Stimulated activated CD8-positive, alpha-beta memory T cell treated with anti-CD3 and anti-CD28 coated beads, Interleukin-7, amount 100 ng/mL, for 24 hours (primary cell): ENCODE measurements at regions not wholly inside any gene's neighbourhood (a gene's known extent, or its start where the extent isn't known, plus 50 kb on each side); places are given as distances from the start of the nearest gene placed in this dataset.

ENCODE experiments used
- DNase-seq: peaks from one replicate; pipeline ENCODE4 v3.0.0-alpha.2; 2020; ENCODE audit warnings: low read depth

DNA sequence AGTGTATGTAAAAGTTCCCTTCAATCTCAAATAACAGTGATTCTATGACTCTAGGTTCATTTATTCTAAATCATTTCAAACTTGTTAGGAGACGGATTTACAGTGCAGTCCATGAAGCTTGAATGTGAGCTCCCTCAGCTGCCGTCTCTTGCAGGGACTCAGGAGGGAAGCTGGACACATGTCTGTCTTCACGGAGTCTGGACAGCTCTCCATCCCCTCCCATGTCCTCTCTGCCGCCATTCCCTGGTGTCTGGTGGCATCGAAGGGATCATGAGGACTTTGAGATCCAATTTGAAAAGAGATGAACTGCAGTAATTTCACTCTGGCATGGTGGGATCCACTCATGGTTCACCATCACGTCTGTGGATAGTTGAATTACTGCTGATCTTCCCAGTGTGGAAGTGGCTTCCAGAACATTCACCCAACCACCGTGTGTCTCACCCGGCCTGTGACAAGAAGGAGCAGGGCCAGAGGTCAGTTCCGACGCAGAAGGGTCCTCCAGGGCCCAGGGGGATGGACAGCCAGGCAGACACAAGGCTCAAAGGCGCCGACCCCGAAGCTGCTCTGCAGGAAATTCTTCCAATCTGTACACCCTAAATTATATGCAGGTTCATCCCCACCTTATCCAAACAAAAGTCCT is 370.1 kb downstream of the THBS2 start:
- DNase-seq = no peak

DNA sequence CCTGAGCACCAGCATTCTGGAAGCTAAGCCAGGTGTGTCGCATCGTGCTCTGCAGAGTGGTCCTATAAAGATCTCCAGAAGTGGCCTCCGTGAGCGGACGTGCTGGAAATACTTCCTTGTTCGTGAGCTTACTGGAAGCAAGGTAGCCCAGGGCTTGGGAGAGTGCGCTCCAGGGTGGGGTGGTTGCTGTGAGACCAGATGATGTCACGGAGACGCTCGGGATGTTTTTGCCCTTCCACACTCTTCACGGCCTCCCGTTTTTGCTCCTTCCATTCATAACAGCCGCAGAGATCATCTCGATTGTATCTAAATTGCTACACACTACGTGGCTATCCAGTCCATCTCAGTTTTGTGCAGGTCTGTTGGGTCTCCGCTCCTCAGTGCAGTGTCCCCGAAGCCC is 373.4 kb downstream of the THBS2 start:
- DNase-seq = no peak

DNA sequence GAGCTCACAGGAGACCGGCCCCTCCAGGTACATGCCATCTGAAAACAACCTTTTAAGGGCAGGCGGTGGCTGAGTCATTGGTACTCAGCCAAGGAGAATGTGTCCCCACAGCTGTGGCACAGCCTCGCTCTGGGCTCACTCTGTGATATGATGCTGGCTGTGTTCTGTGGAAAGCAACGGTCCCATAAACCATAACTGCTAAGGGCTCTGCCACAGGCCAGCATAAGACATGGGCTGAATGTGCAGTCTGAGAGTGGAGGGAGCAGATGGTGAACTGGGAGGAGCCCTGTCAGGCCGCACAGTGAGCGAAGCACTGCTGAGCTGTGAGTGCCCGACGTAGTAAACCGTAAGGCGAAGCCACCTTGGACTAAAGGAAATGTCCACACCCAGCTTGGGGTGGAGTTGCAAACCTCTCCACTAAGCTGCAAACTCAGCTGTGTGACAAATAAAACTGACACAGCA is 375.8 kb downstream of the THBS2 start:
- no peak for DNase-seq

DNA sequence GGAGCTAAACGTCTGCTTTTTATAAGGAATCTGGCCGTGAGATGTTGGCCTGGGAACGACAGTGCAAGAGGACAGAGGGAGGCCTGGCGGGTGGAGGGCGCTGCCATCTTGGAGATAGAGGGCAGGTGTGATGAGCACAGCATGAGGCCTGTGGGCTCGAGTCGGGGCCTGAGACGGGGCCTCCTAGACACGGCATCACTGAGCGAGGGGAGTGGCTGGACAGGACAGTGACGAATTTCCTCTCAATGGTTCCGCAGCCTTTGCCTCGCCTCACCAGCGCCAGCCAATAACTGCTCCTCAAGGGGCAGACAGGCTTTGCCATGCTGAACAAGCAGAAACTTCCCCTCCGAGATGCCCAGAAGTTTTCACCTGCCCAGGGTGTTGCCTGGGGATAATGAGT is 376.7 kb downstream of the THBS2 start:
- no peak for DNase-seq

DNA sequence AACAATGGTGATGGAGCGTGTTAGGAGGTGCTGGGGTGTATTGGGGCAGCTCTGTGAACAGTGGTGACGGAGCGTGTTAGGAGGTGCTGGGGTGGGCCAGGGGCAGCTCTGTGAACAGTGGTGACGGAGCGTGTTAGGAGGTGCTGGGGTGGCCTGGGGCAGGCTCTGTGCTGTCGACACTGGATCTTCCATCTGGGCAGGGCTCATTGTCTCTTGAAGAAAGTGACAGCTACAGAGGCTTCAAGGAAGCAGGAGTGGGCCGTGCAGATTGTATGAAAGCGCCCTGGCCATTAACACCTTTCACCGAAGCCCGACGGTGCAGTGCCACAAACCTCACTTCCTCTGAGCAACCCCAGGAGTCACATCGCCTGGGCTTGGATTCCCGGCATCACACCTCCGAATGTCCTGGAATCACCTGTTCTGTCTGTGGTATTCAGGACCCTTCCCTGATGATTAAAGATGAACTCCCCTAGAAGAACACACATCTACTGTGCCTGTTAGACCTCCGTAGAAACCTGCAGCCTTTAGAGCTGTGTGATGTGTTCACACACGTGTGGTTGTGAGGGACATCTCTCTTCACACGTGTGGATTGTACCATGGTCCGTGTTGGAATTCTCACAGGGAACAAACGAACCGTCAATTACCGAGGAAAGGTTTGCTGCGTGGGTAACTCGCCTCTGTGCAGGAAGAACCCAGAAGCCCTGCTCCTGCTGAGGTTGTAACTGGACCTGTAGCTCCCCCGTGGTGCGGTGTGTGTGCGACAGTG is 377.7 kb downstream of the THBS2 start:
- no peak for DNase-seq

DNA sequence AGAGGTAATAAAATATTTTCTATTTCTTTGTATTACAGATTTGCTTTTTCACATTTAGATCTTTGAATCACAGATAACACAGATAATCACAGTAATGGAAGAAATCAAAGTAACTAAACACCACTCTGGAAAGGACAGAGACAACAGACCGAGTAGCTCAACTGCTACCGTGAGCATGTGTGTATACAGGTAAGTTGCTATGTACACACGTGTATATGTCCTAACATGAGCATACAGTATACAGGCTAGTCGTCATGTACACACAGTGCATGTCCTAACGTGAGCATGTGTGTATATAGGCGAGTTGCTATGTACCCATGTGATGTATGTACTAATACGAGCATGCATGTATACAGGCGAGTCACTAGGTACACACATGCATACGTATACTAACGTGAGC is 379.0 kb downstream of the THBS2 start:
- DNase-seq = no peak

DNA sequence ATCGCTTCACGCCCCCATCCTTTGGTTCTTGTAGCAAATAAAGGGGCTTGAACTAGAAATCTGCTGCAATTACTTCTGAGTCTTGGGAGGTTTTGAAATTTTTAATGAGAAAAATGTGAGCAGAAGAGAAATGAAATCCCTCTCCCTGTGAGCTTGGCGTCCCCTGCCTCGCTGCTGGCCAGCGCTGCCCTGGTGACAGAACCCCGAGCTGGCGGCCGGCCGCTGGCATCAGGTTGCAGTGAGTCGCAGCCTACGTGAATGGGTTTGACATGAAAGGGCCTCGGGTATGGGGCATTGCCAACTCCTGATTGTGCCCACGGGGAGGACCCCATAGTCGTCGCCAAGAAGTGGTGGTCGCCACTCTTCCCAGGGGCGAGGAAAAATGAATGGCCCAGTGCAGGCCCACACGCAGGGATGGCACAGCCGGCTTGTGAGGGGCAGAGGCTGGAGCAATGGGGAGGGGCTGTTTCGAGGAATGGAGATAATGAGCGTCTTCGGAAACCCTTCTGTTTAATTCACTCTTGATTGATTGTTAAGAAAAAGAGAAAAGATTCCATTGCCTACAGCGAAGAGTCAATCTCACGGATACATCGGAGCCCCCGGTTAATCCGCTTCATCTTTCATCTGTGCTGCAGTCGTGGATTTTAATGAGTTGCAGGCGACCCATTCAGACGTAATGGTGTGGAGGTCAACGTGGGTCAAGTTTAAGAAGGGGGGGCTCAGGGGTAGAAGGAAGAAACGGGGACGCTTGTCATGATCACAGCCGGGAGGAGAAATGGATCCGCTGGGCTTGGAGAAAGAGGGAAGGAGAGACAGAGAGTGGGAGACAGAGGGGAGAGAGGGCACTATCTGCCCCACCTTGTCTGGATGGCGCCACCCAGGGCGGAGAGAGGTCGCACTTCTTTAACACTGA is 380.1 kb downstream of the THBS2 start:
- no peak for DNase-seq

DNA sequence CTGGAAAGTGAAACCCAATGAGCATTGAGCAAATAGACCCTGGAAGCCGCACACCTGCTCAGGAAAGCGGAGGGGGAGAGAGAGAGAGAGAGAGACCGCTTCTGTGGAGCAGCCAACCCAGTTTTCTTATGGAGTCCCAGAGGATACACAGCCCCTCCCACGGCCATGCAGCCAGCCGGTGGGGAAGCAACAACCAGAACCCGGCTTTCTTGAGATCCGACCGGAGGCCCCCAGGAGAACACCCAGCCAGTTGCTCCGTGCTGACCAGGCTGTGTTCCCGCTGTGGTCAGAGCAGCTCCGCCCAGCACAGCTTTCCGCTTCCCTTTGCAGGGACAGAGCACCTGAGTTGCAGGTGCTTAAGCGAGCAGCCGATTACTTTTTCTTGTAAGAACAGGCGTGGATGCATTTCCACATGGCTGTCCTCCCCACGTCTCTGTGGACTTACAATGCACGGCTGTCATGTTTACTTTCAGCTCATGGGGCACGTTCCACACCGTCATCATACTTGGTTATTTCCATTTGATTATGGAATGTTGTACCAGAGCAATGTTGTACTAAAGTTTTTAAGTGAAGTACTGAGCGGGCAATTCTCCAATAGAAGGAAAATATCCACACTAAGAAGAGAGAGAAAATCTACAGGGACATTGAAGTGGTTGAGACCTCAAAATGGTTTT is 381.9 kb downstream of the THBS2 start:
- no peak for DNase-seq

DNA sequence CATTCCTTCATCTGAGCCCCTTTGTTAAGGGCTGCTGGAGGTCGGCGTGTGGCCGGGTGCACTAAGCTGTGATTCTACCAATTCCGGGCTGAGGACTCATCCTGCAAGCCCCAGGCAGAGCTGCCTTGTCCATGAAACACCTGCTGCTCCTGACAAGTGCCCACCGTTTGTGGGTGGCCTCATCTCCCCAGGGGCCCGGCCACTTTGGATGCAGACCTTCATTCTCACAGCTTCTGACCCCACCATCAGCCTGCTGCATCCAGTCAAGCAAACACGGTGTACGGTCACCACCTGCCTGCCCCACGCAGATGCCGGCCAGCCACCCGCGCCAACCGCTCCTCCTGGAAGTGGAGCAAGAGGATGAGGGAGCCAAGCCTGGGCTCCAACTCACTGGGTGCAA is 382.7 kb downstream of the THBS2 start:
- DNase-seq = no peak

DNA sequence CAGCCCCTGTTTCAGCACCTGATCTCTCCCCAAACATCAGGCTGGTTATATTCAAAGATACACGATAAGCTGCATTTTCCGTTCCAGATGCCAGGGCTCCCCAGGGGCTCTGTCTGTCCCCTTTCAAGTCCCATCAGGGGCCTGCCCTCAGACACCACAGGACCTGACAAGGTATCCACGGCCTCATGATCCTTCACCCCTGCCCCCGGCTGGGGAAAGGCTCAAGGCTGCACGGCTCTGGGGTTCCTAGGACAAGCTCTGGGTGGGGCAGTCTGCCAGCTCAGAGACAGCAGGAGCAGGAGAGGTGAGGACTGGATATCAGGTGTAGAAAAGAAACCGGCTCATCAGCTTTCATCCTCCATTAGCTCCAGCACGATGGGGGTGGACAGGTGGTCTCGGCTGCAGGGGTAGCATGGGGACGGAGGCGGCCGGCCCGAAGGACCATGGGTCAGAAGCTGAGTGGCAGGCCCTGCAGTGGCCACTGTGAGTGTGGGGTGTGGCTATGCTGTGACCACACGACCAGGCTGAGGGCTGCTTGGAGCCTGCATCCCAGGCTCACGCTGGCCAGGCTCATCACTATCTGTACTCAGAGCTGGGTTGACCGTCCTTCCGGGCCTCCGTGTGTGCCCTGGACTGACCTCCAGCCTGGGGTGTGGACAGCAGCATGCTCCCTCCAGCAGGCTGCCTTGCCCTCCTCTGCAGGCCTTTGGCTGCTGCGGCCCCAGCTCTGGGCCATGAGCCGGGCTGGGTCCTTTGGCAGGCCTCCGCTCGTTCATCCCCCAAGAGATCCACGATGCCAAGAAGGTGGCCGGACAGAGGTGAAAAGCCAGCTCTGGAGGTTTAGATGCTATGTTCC is 386.2 kb downstream of the THBS2 start:
- DNase-seq = no peak

DNA sequence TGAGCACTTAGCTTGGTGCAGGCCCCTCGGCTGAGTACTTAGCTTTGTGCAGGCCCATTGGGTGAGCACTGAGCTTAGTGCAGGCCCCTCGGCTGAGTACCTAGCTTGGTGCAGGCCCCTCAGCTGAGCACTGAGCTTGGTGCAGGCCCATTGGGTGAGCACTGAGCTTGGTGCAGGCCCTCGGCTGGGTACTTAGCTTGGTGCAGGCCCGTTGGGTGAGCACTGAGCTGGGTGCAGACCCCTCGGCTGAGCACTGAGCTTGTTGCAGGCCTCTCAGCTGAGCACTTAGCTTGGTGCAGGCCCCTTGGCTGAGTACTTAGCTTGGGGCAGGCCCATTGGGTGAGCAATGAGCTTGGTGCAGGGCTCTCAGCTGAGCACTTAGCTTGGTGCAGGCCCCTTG is 387.1 kb downstream of the THBS2 start:
- no peak for DNase-seq

DNA sequence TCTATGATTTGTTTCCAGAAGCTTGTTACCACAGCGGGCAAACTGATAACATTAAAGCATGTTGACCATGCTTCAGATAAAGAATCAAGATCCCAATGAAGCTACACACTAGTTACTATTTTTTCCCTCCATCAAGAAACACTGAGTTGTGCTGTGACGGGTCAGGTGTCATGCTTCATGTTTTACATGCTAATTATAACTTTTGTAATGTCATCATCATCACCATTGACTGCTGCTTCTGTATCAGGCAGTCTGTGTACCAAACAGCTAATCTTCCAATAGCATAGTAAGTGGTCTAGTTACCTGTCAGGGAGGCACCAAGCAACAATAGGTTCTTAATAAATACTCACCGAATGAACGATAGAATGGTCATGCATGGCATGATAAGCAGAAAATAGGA is 388.1 kb downstream of the THBS2 start:
- DNase-seq = no peak

DNA sequence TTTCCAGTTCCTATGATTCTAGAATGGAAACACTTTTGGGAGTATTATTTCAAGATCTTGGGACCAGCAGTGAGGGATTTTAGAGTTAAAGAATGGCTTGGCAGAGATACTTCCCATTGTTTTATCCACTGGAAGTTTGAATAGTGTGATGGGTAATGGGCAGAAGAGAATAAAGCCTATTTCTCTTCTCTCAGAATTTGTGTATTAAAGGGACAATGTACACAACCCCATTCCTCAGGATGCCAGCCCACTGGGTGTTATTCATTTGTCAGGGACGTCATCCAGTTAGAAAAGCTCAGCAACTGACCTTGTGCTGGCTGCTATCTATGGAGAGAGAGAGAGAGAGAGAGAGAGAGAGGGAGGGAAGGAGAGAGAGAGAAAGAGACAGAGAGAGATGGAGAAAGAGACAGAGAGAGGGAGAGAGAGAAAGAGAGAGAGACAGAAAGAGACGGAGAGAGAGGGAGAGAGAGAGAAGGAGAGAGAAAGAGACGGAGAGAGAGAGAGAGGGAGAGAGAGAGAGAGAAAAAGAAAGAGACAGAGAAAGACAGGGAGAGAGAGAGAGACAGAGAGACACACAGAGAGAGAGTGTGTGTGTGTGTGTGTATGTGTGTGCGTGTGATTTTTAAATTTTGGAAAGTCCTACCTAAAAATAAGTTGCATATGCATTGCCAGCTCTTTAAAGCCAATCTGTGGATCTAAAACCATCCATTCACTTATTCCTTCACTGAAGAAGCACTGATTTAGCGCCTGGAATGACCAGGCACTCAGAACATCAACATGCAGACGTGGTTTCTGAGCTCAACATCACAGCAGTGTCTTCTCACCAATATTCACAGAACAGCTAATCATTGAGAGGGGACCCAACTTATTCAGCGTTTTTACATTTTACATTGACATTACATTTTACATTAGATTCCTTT is 388.8 kb downstream of the THBS2 start:
- no peak for DNase-seq

DNA sequence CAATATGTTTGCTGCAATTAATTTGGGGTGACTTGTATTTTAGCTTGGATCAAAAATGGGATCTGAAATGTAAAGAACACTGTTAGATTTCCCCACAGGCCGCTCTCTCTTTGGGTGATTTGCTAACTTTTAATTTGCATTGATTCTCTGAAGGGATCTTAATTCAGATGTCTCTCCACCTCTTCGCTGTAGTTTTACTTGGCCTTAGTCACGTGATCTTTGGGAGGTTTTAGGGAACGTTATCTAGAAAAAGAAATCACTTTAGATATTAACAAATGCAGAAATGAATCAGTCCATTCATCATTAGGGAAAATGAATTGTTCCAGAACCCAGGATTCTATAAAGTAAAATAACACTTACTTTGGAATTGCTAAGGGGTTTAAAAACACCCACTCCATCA is 390.2 kb downstream of the THBS2 start:
- DNase-seq = no peak

DNA sequence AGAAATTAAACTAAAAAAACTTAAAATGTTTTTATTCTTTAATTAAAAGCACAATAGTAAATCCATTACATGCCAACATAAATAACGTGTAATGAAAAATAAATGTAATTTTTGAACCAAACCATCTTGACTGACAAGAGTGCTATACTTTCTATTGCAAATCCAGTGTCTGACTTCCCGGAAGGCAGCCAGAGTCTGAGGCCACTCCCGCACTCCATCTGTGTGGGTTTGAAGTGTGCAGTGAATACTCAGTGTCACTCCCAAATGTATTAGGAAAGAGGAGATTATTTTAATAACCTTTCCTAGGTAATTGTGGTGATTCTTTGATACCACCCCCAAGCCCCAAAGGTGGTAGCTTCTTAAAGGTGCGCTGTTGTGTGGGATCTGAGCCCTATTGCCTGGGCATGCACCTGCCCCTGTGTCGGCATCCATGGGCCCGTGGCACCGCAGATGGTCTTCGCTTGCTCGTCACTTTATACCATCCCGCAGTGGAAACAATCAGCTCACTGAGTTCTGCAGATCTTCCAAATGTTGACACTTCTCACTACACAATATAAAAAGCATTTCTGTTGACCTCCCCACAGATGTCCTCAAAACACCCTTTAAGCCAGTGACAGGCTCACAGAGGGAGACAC is 391.2 kb downstream of the THBS2 start:
- DNase-seq = no peak

DNA sequence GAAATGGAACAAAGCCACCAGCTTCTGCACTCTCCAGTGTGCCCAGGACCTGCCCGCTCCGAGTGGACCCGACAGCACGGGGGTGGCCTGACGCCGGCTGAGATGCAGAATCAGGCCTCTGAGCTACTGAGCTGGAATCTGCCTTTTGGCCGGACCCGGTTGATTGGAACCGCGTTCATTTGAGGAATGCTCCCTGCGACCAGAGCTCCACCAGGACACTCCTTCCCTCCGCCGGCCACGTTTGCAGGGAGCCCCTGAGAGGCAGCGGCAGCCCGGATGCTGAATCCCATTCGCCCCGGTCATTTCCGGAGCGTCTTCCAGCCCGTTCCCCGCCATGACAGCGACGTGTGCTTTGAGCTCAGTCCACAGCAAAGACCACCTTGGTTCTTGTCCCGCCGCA is 392.7 kb downstream of the THBS2 start:
- no peak for DNase-seq

DNA sequence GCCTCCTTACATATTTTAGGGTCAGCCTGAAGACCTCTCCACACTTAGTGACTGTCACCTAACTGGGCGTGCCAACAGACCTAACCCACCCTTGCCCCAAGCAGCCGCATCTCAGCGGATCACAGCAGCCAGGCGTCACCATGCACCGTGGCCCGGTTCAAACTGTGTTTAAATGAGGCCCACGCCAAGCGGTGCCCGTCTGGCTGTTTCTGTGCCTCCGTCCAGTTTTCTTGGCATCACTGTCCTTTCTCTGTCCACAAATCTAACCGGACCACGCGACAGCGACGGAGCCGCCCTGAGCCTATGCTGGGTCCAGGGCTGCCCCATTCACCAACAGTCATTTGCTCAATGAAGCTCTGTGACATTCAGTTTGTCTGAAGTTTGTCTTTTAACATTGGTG is 393.3 kb downstream of the THBS2 start:
- no peak for DNase-seq

DNA sequence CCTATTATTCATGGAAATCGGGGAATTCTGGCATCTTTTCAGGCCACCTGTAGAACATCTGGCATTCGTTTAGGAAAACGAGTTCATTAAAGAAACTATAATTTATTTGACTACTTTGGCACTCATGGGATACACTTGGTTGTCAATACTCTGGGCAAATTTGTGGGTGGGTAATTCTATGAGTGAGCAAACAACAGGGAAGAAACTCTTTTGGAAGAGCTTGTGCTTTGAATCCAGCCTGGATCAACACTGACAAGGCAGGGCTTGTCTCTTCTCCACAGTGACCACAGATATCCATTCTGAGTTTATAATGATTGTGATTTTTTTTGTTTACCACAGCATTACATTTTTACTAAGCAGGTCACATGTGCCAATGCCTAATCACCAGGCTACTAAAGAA is 394.7 kb downstream of the THBS2 start:
- DNase-seq = no peak

DNA sequence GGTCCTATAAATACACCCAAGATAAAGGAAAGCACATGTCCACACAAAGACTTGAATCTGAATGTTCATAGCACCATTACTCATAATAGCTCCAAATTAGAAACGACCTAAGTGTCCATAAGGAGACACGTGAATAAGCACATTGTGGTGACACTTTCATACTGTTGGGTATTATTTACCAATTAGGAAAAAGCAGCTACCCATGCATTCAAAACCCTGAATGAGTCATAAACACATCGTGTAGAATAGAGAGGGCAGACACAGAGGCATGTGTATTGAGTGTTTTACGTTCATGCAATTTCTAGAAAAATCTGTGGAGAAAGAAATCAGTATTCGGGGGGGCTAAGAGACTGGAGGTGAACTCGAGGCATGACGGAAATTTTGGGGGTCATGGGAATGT is 396.7 kb downstream of the THBS2 start:
- DNase-seq = no peak

DNA sequence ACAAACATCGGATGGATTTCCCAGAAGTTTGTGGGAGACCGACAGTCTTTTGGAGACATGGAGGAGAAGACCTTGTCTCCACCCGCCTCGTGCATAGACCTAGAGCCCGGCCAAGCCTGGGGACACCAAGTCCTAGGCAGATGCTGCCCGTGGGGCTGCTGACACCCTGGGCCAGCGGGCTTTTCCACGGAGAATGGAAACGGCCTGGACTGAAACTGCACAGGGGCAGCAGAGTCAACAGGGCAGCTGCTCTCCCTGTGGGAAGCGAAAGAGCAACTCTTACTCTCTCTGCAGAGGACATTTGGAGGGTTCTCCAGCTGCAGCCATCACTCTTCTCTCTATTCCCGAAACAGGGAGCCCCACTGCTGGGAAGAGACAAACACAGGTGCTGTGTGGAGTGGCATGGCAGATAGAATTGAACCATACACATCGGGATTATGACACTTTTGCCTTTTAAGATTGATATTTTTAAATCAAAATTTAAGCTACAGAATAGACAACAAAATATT is 401.2 kb downstream of the THBS2 start:
- DNase-seq = no peak
